WERI-Rb-1 (cell line): ENCODE measurements at regions not wholly inside any gene's neighbourhood (a gene's known extent, or its start where the extent isn't known, plus 50 kb on each side); places are given as distances from the start of the nearest gene placed in this dataset.
"Not testable (repeated sequence)": the region's sequence is repeated elsewhere in the genome, so short reads cannot be mapped to it uniquely, and the experiment has no call there.

Experiments used
- DNase-seq: peaks from one replicate; pipeline ENCODE4 v3.0.0-alpha.2; 2020
- H3K27ac ChIP-seq: fragments of 250-450 bp; sonication (Bioruptor Pico); 2 replicates; pipeline ENCODE4 v1.5.1; 2020; ENCODE audit warnings: mild to moderate bottlenecking, moderate library complexity
- H3K27me3 ChIP-seq: fragments of 250-450 bp; sonication (Bioruptor Pico); 2 replicates; pipeline ENCODE4 v1.5.1; 2021; ENCODE audit warnings: mild to moderate bottlenecking, low read depth, moderate library complexity; ENCODE audit not compliant: insufficient read depth, severe bottlenecking
- H3K36me3 ChIP-seq: fragments of 250-450 bp; sonication (Bioruptor Pico); 2 replicates; pipeline ENCODE4 v1.5.1; 2020; ENCODE audit warnings: mild to moderate bottlenecking, moderate library complexity
- H3K4me3 ChIP-seq: 2 replicates; pipeline ENCODE4 v1.5.1; 2011; ENCODE audit warnings: low read depth, mild to moderate bottlenecking, control low read depth, low read length
- H3K9me3 ChIP-seq: fragments of 250-450 bp; sonication (Bioruptor Pico); 2 replicates; pipeline ENCODE4 v1.5.1; 2021; ENCODE audit warnings: mild to moderate bottlenecking, moderate library complexity; ENCODE audit not compliant: severe bottlenecking
- TF ChIP-seq, protein P1 (sequence below): IDR thresholded peaks from 2 replicates; pipeline ENCODE4 v1.5.1; 2011; ENCODE audit warnings: low read depth, mild to moderate bottlenecking, control low read depth, inconsistent platforms, low read length

DNA sequence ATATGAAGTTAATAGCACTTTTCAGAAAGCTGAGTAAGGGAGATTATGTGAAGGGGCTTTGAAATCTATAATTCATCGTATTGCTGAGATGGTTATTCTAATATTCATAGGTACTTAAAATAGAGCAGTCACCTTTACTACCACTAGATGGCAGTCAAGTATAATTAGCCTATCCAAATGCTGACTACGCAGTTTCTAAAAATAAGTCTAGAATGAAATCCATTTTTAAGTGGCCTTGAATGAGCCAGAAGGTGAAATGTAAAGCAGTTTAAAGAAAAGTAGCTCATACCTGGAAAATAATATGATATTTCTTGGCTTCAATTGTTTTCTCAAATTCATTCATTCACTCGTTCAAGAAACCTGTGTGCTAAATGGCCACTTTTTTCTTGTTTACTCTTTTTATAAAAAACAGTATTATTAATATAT, 1277.1 kb downstream of the GATA3 start:
- H3K27me3 ChIP-seq: no peaks in the 10 kb centered on the region
- TF ChIP-seq, protein P1, sequence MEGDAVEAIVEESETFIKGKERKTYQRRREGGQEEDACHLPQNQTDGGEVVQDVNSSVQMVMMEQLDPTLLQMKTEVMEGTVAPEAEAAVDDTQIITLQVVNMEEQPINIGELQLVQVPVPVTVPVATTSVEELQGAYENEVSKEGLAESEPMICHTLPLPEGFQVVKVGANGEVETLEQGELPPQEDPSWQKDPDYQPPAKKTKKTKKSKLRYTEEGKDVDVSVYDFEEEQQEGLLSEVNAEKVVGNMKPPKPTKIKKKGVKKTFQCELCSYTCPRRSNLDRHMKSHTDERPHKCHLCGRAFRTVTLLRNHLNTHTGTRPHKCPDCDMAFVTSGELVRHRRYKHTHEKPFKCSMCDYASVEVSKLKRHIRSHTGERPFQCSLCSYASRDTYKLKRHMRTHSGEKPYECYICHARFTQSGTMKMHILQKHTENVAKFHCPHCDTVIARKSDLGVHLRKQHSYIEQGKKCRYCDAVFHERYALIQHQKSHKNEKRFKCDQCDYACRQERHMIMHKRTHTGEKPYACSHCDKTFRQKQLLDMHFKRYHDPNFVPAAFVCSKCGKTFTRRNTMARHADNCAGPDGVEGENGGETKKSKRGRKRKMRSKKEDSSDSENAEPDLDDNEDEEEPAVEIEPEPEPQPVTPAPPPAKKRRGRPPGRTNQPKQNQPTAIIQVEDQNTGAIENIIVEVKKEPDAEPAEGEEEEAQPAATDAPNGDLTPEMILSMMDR: 0 out of 2 replicates have a peak, but pooled peaks have one; percentile 16
- H3K4me3 ChIP-seq: no peak overlapping the region
- DNase-seq: no peak
- no peak overlapping the region for H3K27ac ChIP-seq
- H3K36me3 ChIP-seq: no peaks in the 10 kb centered on the region
- H3K9me3 ChIP-seq: no peaks in the 10 kb centered on the region

DNA sequence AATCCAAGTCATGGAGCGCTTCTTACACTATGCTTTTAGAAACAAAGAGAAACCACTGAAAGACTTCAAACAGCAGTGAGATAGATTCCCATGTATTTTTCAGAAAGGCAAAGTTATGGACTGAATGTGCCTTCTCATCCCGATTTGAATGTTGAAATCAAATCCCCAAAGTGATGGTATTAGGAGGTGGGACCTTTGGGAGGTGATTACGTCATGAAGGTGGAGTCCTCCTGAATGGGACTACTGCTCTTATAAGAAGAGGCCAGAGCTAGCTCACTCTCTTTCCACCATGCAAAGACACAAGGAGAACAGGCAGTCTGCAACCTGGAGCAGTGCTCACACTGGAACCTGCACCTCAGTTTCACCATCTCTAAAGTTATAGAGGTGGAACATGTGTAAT, 1279.8 kb downstream of the GATA3 start:
- H3K36me3 ChIP-seq: no peaks in the 10 kb centered on the region
- TF ChIP-seq, protein P1: no peak
- no peaks in the 10 kb centered on the region for H3K27me3 ChIP-seq
- H3K27ac ChIP-seq: no peak overlapping the region
- DNase-seq: no peak
- no peak overlapping the region for H3K4me3 ChIP-seq
- no peaks in the 10 kb centered on the region for H3K9me3 ChIP-seq

DNA sequence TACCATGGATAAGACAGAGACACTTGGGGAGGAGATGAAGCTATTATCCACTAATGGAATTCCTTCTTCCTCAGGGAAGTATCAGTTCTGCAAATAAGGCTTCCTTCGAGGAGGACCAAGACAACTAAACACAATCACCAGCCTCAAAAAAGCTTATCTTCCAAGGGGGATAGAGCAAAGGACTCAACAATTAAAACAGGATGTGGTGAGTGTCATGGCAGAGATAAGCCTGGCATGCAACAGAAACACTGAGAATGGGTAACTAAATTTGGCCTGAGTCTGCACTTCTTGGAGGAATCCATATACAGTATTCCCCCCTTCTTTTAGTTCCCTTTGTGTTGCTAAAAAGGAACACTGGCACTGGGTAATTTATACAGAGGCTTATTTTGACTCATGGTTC, 1285.2 kb downstream of the GATA3 start:
- no peak for DNase-seq
- no peak overlapping the region for H3K4me3 ChIP-seq
- H3K36me3 ChIP-seq: no peaks in the 10 kb centered on the region
- H3K27ac ChIP-seq: no peak overlapping the region
- TF ChIP-seq, protein P1: no peak
- no peaks in the 10 kb centered on the region for H3K27me3 ChIP-seq
- no peaks in the 10 kb centered on the region for H3K9me3 ChIP-seq

DNA sequence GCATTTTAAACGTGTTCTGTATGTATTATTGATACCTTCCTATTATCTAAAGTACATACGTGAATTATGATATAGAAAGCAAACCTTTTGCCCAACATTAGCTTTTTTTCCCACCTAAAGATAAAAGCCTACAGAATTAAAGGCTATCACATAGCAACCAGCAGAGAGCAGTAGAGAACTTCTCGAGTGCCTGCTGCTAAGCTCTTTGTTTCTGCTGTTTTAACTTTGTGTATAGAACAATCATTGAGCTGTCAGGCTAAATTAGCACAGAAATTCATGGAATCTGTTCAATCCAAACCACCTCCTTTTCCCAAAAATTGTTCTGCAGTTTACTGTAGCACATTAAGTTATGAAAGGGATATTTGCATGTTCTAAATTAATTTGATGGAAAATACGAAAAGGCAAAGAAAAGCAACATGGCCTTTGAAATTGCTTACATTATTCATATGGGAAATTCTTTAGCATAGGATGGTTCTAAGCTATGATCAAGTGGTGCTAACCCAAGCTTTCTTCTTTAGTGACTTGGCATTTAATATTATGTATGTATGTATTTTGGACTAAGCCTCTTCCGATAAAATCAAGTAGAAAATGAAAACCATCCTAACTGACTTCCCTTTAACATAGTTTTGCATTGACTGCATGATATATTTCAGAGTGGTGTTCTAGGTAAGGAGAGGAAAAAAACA, 1288.5 kb downstream of the GATA3 start:
- TF ChIP-seq, protein P1: peak; percentile 54
- Histone ChIP-seq H3K4me3 (no peak overlapping the region), H3K9me3 (no peaks in the 10 kb centered on the region), H3K27ac (no peak overlapping the region), H3K27me3 (no peaks in the 10 kb centered on the region), H3K36me3 (no peaks in the 10 kb centered on the region)
- DNase-seq: no peak

DNA sequence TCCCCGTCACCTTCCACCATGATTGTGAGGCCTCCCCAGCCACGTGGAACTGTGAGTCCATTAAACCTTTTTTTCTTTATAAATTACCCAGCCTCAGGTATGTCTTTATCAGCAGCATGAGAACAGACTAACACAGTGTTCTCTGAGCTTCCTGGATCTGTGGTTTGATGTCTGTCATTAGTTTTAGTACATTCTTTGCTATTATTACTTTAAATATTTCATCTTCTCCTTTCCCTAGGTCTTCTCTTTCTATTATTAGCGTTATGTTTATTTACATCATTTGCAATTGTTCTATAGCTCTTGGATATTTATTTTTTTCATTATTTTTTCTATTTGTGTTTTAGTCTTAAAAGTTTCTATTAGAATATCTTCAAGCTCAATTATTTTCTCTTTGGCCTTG, 1293.4 kb downstream of the GATA3 start:
- H3K4me3 ChIP-seq, H3K36me3 ChIP-seq, DNase-seq, H3K27me3 ChIP-seq, H3K27ac ChIP-seq, H3K9me3 ChIP-seq: not testable (repeated sequence)

DNA sequence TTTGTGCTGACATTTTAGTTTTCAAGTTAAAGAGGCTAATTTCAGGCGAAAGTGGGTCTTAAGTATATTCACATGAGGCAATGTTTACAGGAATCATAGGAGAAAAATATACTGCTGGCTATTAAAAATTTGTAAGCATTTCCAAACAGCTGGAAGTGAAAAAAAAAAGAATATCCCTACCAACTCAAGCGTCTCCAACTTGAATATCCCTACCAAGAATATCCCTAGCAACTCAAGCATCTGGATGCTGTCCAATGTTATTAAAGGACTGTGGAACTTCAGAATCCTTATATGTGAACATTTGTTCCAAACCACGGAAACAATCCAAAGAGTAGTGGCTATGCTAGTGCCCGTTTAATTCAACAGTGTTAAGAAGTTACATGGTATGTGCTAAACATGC, 1303.0 kb downstream of the GATA3 start:
- no peak overlapping the region for H3K4me3 ChIP-seq
- H3K36me3 ChIP-seq: no peaks in the 10 kb centered on the region
- H3K27me3 ChIP-seq: no peaks in the 10 kb centered on the region
- TF ChIP-seq, protein P1: no peak
- no peak overlapping the region for H3K27ac ChIP-seq
- DNase-seq: no peak
- H3K9me3 ChIP-seq: no peaks in the 10 kb centered on the region
